ENCODE measurements at regions not wholly inside any gene's neighbourhood (a gene's known extent, or its start where the extent isn't known, plus 50 kb on each side); places are given as distances from the start of the nearest gene placed in this dataset.

- TF ChIP-seq CTCF (IDR thresholded peaks at IDR 0.05; ENCODE audit: low read depth, low read length, poor library complexity, severe bottlenecking) (no peak), EZH2phosphoT487 (IDR thresholded peaks at IDR 0.05; ENCODE audit: borderline replicate concordance, low read length) (no peak)
These were observed 332.9 kb upstream of the ARRDC4 start for GRCh38 chr15:97627634-97628033.
